Pons (tissue), 1 donor: ENCODE measurements at regions not wholly inside any gene's neighbourhood (a gene's known extent, or its start where the extent isn't known, plus 50 kb on each side); places are given as distances from the start of the nearest gene placed in this dataset.

Experiments
- DNase-seq: peaks from one replicate; pipeline ENCODE4 v3.0.0-alpha.2; 2016; ENCODE audit warnings: low spot score

- no peak for DNase-seq
Measured at GRCh38 chr20:50301165-50301564, 110.5 kb downstream of the CEBPB start.

- no peak for DNase-seq
Measured at GRCh38 chr20:50301712-50302111, 111.1 kb downstream of the CEBPB start.

- DNase-seq: no peak
Measured at GRCh38 chr20:50302341-50303057, 111.9 kb downstream of the CEBPB start.

- peak; percentile 47 for DNase-seq
Measured at GRCh38 chr20:50303573-50304500, 113.2 kb downstream of the CEBPB start.

GRCh38 chr20:50304501-50304856 lies 113.8 kb downstream of the CEBPB start:
- DNase-seq: no peak

GRCh38 chr20:50304923-50305635 lies 114.4 kb downstream of the CEBPB start:
- DNase-seq: no peak

- DNase-seq: no peak
Measured at GRCh38 chr20:50305636-50306477, 115.2 kb downstream of the CEBPB start.

GRCh38 chr20:50306478-50307423 lies 116.1 kb downstream of the CEBPB start:
- no peak for DNase-seq

- no peak for DNase-seq
Measured at GRCh38 chr20:50308166-50308512, 117.5 kb downstream of the CEBPB start.

- DNase-seq: peak; percentile 63
Measured at GRCh38 chr20:50308513-50309279, 118.1 kb downstream of the CEBPB start.

GRCh38 chr20:50309280-50309763 lies 118.7 kb downstream of the CEBPB start:
- DNase-seq: no peak

- no peak for DNase-seq
Measured at GRCh38 chr20:50309764-50310672, 119.4 kb downstream of the CEBPB start.

- no peak for DNase-seq
Measured at GRCh38 chr20:50310673-50311051, 120.0 kb downstream of the CEBPB start.

- DNase-seq: no peak
Measured at GRCh38 chr20:50311308-50312001, 120.8 kb downstream of the CEBPB start.

- DNase-seq: no peak
Measured at GRCh38 chr20:50312002-50312681, 121.5 kb downstream of the CEBPB start.

- no peak for DNase-seq
Measured at GRCh38 chr20:50312682-50313521, 122.3 kb downstream of the CEBPB start.

GRCh38 chr20:50313522-50313820 lies 122.8 kb downstream of the CEBPB start:
- no peak for DNase-seq
